ENCODE measurements at regions not wholly inside any gene's neighbourhood (a gene's known extent, or its start where the extent isn't known, plus 50 kb on each side); places are given as distances from the start of the nearest gene placed in this dataset.

DNA sequence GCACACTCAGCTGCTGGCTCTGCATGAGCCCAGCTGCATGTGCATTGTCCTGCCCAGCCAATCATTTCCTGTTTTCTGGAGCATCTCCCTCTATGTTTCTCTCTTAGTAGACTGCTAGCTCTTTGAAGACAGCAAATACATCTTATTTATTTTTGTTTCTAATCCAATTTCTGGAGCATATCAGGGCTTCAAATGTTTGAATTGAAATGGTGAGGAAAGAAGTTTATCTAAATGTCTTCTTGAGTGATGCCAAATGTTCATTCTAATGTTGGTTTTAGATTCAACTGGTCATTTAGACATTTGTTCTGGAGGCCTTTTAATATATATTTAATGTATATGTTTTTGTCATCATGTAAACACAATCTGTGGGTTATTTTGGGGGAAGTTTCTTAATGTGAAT, 141.9 kb downstream of the DNAJB9 start:
- no peak for DNase-seq

DNA sequence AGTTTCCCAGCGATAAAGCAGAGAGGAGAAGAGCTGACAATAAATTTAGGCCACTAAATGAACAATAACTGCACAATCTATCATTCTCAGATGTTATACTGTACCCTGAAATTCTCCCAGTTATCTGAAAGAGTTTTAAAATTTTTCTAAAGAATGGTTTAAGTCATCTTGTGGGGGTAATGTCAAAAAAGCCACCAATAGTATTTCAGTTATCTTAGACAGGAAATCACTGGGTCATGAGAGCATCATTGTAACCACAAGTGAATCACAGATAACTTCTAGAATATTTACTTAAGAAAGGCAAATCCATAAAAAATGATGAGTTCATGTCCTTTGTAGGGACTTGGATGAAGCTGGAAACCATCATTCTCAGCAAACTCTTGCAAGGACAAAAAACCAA, 147.1 kb downstream of the DNAJB9 start:
- DNase-seq = no peak

DNA sequence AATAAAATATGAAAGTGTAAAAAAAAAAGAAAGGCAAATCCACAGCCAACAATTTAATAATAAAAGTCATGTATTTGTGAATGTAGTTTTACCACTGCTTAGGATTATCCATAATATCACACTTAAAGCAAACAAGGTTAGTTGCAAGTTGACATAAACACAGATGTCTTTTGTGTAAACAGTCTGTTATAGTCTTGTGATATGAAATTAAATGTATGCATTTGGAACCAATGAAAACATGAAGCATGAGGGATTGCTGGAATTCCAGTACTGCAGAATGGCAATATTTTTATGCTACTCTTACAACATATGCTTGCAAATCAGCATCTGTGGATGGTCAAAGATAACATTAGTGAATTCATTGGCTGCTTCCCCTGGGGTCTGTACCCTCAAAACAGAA, 148.1 kb downstream of the DNAJB9 start:
- no peak for DNase-seq

DNA sequence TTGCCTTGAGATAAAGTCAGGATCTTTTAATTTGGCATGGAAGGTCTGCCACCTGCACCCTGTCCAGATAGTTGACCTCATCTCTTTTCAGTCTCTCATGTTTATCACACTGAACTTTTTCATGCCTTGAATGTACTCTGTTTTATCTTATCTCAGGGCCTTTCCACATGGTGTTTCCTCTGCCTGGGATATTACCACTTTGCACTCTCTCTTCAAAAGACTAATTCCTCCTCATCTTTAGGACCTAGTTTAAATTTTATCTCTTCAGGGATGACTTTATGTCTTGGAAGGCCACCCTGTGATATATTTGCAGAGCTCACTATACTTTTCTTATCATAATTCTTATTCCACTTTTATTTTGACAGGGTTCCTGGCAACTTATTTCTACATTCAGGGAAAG, 150.0 kb downstream of the DNAJB9 start:
- no peak for DNase-seq

DNA sequence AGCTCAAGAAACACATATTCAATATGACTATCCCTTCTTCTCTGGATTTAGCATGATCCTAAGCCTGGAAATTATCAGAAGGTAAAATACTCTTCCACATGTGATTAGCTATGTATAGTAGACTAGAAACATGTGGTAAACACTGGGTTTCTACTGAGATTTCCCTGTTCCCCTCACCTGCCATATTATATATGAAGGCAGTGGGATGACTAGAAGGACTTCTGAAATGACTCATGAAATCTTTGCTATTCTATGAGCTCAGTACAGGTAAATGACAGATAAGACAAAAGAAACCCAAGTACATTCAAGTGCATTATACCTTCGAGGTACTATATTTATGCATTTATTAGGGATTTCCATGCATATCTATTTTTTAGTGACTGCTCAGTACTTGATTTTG, 152.9 kb downstream of the DNAJB9 start:
- DNase-seq = no peak

DNA sequence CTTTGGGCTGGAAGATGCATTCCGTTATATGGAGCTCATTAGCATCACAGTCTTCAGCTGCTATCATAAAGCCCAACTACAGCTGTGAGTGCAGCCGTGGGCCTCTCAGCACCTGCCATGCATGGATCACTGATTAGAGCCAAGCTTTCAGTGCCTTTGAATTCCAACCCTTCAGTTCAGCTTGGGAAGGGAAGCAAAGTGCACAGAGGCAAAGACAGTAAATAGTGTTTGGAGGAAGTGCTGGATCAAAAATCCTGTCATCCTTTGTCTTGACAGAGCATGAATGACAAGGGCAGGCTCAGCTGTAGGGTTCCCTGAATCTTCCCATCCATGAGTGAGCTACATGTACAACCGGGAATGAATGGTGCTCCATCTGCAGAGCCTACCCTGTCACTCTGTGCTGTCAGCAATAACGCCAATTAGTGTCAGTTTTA, 153.7 kb downstream of the DNAJB9 start:
- DNase-seq = no peak

DNA sequence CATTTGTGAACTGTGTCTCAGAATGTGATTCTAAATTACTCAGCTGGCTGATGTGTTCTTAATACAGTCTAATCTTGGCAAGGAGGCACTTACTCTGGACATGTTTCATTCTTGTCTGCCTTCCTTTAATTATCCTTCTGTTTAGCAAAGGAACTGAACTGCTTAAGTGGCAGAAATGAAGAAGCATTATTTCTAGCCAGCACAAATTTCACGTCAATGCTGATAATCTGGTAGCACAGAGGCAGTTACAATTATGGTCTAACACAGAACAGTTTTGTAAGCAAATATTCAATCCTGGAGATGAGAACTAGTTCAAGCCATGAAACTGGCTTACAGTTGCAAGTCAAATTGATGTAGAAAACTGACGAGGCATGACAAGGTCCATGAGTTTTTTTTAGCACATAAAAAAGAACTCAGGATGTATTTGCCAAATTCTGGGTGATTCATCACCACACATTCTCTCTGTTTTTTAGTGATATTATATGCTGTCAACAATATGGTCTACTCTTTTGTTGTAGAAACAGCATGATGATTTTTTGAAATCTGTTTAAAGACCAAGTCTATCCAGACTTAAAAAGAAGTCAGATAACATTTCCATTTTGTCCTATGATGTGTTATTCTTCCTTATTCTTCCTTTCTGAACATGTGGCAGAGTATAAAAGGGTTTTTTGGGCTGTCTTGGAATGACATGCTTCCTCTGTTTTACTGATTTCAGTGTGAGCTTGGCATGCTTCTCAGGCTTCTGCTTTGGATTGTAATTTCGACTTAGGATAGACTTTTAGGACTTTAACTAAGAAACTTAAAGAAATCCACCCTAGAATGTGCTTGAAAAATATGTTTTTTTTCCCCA, 154.8 kb downstream of the DNAJB9 start:
- no peak for DNase-seq

DNA sequence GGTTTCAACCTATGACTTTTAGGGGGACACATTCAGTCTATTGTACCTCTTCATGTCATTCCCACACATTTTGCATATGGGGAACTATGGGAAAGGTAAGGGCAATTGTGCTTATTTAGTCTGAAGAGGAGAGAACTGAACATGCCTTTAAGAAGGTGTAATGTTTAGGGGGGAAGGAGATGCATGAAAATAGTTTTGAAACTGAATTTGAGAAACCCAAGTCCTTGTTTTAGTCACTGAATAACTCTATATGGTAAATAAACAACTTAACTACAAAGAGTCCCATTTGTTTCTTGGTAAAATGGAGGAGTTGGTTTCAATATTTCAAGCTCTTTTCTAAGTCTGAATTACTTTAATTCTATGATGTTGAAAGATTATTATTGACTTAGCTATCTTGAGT, 166.1 kb downstream of the DNAJB9 start:
- no peak for DNase-seq

DNA sequence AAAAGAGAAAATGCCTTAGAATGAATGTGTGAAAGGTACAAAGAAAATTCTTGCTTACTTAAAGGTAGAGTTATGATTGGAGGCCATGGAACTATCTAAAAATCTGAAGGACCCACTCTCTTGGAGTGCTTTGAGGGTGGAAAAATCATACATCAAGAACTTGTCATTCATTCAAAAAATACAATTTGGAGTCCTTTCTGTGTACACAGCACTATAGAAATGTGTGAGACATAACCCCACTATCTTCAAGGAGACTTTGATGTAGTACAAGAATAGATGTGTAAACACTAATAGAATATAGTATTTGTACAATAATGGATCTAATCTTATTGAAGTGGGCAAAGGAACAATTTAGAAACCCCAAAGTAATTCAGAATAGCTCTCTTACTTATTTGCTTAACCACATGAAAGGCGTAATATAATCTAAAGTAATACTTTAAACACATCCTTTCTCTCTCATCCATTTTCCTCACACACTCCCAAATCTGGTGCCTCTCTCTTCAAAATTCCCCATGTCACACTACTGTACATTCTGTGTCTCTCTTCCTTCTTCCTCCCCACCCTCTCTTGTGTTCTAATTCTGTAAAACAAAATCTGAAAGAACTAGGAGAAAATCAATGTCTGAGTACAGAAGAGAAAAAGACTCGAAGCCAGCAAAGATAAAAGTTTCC, 166.7 kb downstream of the DNAJB9 start:
- no peak for DNase-seq

DNA sequence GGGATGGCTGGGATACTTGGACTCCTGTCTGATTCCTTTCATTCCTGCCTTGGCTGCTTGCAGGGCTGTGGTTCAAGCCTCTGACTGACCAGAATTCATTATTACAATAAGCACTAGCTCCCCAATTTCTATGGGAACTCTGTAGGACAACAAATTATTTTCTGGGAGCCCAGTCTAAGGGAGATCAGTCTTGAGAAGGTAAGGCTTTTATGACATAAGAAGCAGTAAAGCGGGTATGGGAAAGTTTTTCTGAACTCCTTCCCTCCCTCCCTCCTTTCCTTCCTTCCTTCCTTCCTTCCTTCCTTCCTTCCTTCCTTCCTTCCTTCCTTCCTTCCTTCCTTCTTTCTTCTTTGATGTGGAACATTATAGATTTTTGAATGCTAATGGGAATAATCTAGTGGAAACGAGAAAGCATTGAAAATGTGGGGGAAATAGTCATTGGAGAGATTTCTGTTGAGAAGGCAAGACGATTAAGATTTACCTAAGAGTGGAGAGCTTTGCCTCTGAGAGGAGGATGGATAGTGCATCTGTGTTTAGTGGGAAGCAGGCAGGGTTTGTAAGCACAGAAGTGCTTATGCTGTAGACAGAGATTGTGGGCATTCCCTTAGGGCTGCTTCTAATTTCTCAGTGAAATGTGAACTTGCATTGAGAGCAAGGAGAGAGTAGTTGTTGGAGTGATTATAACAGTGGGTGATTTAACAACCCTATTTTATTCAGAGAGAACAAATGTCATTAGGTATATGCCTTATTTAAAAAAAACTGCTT, 201.5 kb downstream of the DNAJB9 start:
- DNase-seq = no peak

DNA sequence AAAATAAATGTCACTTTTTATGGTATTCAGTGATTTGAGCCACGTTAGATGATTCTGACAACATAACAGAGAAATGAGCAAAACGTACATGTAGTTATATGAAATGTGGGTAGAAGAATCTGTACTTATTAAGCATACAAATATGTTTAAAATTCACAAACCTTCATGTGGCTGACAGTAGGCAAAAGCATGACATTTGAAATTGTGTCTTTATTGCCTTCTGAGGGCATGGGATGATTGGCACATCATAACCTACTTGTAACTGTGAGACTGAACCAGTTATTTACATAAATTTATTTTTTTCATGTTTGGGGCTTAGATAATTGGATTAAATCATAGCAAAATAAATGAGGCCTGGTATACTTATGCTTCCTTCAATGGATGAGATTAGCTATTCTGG, 202.2 kb downstream of the DNAJB9 start:
- DNase-seq = no peak

DNA sequence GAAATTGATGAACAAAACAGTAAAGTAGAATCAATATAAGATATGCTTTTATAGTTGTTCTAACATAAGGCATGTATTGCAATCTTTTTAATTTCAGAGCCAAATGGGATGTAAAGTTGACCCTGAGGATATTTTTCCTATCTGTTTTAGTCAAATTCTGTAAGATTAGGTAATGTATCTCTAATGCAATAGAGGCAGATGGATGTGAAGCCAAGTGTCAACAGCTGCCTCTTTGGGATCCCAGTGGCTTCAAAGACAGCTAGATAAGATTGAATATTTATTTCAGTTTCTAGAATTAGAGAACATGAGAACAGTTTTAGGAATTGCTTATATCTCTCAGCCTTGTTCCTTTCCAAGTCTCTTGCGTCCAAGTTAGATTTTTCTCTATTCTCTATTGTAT, 208.3 kb downstream of the DNAJB9 start:
- no peak for DNase-seq

DNA sequence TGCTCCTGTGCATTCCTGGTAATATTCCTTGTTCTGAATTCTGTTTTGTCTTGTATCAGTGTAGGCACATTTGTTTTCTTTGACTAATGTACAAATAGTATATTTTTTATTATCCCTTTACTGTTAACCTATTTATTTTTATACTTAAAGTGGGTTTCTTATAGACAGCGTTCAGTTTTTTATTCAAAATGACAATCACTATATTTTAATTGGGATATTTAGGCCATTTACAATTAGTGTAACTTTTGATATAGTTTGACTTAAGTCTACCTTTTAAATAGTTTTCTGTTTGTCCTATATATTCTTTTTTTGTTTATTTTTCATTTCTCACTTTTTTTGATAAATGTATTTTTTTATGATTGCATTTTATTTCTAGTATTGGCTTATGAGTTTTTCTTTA, 219.8 kb downstream of the DNAJB9 start:
- no peak for DNase-seq

DNA sequence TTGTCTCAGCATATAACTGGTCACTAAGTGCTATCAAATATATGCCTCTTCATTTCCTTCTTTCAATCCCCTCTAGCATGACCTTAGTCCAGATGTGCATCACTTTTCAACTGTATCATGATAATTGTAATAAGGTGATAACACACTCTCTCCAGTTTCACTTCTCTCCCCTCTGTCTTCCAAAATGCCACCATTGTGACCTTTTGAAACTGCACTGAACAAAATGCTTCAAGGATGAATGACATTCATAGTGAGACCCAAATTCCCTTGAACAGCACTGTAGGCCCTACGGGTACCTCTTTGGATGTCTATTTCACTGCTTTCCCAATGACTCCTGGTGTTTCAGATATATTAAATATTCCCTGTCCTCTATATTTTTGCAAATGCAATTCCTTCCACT, 224.8 kb downstream of the DNAJB9 start:
- DNase-seq = no peak

DNA sequence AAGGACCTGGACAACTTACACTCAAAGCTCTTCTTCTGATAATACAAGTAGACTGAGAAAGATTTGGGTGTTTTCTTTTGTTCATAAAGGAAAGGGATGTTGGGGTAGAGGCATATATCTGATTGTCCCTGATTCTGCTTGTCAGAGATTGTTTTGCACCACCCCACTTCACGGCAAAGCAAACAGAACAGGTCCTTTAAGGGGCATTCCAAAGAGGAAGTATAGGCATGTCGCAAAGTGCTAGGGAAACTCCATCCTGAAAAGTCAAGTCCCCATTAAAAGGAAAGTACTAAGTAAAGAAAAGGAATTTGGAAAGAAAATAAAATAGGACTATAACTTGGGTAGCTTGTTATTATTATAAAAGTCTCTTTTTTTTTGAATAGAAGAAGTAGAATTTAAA, 233.0 kb downstream of the DNAJB9 start:
- DNase-seq = no peak

DNA sequence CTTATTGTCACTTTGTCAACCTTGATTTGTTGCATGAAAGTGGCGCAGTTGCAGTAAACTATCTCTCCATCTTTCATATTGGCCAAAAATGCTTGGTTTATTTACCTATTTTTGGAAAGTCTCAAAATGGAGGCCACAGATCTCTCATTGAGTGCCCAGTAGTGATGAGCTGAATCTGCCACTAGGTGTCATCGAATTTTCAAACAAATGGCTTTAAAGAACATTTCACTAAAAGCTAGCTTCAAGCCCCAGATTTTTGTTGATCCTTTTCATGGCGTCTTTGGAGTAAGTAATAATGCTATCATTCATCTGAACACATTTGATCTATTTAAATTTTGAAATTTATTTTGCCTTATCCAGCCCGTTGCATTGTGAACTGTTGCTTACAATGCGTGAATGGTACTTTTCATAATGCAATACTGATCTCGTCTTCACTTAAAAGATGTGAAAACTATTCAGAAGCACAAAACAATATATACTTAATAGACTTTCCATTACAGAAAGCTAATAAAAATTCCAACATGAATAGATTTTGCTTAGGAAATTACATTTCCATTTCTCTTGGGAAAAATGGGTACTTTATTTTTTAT, 236.2 kb downstream of the DNAJB9 start:
- no peak for DNase-seq

DNA sequence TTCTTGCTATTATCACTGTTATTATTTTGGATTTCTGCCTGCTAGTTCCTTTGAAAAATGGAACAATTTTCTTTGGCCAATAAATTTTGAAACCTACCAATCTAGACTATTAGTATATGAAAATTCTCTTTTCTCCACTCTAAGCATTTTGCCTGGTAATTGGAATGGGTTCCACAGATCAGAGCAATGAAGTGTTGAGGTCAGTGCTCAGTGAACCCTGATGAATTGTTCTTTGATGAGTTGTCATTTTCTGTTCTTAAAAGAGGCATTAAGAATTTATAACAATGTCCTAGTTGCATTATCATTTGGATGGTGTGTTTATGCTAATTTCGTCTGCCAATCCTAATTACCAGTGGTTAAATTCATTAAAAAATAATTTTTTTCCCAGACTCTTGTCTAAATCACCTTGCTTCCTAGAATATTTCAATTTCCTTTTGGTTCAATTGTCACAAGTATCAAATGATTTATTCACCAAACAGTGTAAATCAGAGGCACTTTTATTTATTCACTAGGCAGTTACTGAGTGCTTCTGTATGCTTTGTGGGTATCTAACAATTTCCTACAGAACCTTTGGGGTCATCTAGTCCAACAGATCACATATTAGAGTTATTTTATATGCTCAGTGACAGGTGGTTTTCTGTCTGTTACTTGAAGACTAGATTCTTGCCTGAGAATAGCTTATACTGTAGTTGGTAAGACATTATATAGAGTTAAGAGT, 239.0 kb downstream of the DNAJB9 start:
- DNase-seq = no peak

DNA sequence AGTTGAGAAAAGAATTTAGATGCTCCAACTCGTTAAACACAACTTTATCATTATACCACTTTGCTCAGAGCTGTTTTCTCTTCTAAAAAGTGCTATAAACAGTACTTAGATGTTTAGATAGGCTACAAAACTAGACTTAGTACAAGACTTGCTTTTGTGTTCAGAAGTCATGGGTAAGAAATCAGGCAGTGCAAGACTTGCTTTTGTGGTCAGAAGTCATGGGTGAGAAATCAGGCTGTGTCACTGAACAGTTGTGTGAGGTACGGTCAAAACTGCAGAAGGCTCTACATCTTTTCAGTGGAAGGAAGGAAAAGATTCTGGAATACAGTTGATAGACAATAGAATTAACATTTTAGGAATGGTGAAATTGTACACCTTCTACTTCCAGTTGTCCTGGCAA, 239.7 kb downstream of the DNAJB9 start:
- DNase-seq = no peak

DNA sequence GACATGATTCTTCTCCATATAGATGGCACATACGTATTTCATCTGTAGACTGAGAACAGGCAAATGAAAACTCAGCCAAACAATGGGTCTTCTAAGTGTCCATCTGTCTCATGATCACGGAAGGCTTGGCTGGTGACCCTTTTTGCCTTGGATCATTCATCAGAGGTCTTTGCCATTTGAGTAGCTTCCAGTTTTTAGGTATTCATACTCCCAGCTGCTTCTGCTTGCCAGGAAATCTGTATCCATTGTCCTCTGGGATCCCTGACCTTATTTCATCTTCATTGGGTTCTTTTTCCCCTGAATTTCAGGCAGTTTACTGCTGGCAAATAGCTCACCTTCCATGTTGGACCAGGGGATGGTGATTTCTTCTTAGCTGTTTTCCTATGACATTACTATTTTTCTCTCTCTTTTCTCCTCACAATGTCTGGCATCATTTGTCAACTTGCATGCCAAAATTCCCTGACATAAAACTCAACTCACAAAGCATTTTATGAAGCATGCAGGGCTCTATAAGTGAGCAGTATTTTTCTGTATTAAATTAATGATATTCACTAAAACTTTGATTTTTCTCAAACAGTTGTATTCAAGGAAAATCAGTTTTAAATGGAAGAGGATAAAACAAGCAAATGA, 241.2 kb downstream of the DNAJB9 start:
- no peak for DNase-seq

DNA sequence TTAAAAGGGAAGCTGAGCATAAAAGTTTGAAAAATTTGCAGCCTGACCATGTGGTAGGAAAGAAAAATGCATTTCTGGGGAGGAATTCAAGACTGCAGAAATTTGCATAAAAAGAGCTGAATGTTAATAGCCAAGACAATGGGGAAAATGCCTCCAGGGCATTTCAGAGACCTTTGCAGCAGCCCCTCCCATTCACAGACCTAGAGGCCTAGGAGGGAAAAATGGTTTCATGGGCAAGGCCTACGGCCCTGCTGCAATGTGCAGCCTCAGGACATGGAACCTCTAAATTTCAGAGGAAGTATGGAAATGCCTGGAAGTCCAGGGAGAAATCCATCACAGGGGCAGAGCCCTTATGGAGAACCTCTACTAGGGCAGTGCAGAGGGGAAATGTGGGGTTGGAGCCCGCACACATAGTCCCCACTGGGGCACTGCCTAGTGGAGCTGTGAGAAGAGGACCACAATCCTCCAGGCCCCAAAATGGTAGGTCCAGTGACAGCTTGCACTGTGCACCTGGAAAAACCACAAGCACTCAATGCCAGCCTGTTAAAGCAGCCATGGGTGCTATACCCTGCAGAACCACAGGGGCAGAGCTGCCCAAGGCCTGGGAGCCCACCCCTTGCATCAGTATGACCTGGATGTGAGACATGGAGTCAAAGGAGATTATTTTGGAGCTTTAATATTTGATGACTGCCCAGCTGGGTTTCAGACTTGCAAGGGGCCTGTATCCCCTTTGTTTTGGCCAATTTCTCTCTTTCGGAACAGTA, 243.8 kb downstream of the DNAJB9 start:
- DNase-seq = no peak

DNA sequence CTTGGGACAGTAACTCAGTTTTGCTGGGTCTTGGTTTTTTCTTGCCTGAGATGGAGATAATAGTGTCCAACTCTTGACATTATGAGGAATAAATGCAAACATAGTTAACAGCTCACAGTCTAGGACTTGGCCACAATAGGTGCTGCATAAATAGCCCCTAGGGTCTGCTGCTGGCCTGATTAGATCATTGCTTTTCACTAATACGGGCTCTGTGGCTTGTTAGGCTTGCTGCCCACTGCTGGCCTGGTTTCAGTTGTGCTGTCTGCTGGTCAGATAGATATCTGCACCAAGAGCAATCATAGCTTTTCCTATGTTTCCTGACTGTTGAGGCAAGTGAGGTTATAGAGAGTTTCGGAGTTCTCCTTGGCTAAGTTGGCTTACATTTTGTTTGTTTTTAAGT, 246.1 kb downstream of the DNAJB9 start:
- DNase-seq = no peak

DNA sequence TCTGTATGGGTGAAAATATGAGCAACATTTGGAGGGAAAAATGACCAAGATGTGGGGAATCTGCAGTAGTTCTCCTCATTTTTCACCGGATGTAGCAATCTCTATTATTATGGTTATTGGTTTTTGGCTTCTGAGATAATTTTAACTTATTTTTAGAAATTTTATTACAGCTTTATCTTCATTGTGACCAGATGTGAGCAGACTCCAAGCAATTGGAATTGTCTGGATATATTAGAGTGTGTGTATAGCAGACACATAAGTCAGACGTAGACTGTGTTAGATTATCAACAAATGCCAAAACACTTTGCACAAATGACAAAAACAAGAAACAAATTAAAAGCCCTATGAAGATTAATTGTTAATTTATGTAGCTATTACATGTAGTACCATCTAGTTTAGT, 249.1 kb downstream of the DNAJB9 start:
- no peak for DNase-seq
